ENCODE measurements at regions not wholly inside any gene's neighbourhood (a gene's known extent, or its start where the extent isn't known, plus 50 kb on each side); places are given as distances from the start of the nearest gene placed in this dataset.

DNA sequence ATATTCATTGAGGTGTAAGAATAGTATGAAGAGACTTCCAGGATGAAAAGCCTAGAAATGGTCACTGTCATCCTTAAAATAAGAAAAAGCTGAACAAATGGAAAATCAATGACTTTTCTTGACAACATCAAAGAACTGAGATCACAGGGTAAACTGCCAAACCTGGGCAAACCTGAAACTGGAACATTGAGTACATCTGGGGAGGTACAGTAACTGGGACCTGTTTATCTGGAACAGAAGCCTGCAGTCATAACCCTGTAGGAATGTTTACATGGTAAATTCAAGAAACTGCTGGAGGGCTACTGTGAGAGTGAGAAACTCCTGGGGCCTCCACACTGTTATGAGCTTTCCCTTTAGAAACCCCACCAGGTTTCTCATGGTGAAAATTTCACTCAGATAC is 130.1 kb upstream of the PIRT start:
- no peak for DNase-seq (ENCODE audit: low spot score)

GRCh38 chr17:10956821-10957220 is 118.9 kb upstream of the PIRT start:
- DNase-seq (ENCODE audit: low spot score) = no peak

- DNase-seq (ENCODE audit: low spot score) = no peak
Measured at GRCh38 chr17:10944819-10945218, 106.9 kb upstream of the PIRT start.

GRCh38 chr17:10936931-10937330 is 99.0 kb upstream of the PIRT start:
- DNase-seq (ENCODE audit: low spot score) = no peak

GRCh38 chr17:10932938-10933337 is 95.1 kb upstream of the PIRT start:
- no peak for DNase-seq (ENCODE audit: low spot score)

- DNase-seq (ENCODE audit: low spot score) = no peak
Measured at GRCh38 chr17:10931133-10931532, 93.2 kb upstream of the PIRT start.

DNA sequence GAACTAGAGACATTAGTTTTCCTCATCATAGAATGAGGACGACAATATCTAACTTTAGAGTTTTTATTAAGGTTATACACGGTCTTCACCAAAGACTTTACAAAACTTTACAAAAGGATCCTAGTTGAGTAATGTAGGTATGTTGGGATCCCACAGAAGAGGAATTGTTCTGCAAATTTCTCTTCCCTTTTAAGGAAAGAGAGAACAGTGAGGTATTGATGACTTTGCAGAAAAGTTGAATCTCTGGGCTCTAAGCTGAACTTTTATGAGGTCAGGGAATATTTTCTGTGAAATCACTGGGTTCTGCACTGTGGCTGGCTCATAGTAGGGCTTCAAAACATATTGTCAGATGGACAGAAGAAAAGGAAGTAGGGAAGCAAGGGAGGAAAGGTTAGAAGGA is 89.8 kb upstream of the PIRT start:
- no peak for DNase-seq (ENCODE audit: low spot score)

DNA sequence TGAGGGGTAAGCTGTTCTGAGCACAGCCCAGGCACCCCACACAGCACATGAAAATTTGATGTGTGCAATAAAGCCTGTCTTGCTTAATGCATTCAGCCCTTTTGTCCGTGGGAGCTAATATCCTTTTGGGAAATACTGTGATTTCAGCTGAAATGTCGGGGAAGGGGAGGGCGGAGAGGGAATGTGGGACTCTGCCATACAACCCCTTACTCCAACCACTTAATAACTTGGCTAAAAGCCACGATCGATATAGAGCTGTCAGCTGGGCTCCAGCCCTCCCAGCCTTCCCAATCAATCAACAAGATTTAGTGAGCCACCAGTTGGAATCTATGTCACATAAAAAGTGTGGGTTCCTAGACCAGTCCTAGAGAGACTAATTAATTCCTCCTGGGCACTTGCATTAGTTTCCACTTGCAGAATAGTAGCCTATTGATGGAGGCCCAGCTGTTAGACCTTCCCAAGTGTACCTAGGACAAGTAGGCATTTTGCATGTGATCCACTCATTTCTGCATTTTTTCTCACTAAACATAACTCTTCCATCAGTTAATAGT is 82.7 kb upstream of the PIRT start:
- DNase-seq (ENCODE audit: low spot score) = no peak

DNA sequence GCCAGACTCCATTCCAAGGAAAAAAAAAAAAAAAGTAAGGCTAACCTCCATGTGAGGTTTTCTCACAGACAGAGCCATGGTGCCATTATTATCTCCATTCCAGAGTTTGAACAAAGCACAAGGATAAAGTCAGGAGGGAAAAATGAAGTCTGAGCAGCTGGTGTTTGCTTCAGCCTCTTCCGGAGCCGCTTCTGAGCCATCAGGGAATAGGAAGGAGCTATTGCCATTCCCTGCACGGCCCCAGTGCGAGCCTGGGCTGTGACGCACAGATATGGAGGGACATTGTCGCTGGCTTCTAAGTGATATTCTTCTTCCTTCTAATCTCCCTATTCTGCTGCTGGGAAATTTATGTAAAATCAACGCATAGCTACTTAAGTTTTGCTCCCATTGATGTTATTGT is 69.5 kb upstream of the PIRT start:
- DNase-seq (ENCODE audit: low spot score) = no peak

GRCh38 chr17:10899281-10899680 is 61.4 kb upstream of the PIRT start:
- DNase-seq (ENCODE audit: low spot score) = no peak

GRCh38 chr17:10894220-10894619 is 56.3 kb upstream of the PIRT start:
- no peak for DNase-seq (ENCODE audit: low spot score)

- DNase-seq (ENCODE audit: low spot score) = no peak
Measured at GRCh38 chr17:10888858-10889257, 51.0 kb upstream of the PIRT start.
